ENCODE measurements at regions not wholly inside any gene's neighbourhood (a gene's known extent, or its start where the extent isn't known, plus 50 kb on each side); places are given as distances from the start of the nearest gene placed in this dataset.
"Not testable (repeated sequence)": the region's sequence is repeated elsewhere in the genome, so short reads cannot be mapped to it uniquely, and the experiment has no call there.

DNA sequence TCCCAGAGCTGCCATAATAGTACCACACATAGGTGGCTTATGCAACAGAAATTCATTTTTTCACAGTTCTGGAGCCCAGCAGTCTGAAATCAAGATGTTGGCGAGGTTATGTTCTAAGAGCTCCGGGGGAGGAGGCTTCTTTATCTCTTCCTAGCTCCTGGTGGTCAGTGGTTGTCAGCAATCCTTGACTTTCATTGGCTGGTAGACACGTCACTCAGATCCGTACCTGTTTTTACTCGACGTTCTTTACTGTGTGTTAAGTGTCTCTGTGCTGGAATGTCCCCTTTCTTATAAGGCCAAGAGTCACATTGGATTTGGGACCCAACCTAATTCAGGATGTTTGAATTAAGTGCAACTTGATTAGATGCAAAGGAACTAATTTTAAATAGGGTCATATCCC lies 218.5 kb upstream of the CNTN3 start:
- Mint-ChIP-seq H3K4me3 (no peak overlapping the region), H3K27ac (no peak overlapping the region), H3K4me1 (no peaks in the 10 kb centered on the region), H3K9me3 (no peaks in the 10 kb centered on the region), H3K27me3 (ENCODE audit: low read depth) (no peaks in the 10 kb centered on the region), H3K36me3 (no peaks in the 10 kb centered on the region)
- no peak for DNase-seq (ENCODE audit: low spot score in 2 of 2, unreplicated experiment in 2 of 2)
- TF ChIP-seq CTCF (IDR thresholded peaks at IDR 0.05; ENCODE audit: unreplicated experiment): no peak

DNA sequence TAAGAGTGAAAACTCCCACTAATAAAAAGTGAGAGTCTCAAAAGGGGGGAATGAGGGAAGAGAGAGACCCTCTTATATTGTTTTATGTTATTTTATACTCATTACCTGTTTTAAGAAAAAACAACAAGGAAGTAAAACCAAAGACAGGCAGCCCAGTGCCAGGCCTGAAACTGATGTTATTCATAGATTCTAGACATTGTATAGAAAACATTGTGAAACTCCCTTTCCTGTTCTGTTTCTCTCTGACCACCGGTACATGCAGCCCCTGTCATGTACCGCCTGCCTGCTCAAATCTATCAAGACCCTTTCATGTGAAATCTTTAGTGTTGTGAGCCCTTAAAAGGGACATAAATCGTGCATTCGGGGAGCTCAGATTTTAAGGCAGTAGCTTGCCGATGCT lies 216.4 kb upstream of the CNTN3 start:
- H3K4me3 Mint-ChIP-seq; H3K9me3 Mint-ChIP-seq; H3K4me1 Mint-ChIP-seq; H3K27ac Mint-ChIP-seq; DNase-seq (ENCODE audit: low spot score in 2 of 2, unreplicated experiment in 2 of 2); H3K36me3 Mint-ChIP-seq; H3K27me3 Mint-ChIP-seq (ENCODE audit: low read depth): not testable (repeated sequence)

DNA sequence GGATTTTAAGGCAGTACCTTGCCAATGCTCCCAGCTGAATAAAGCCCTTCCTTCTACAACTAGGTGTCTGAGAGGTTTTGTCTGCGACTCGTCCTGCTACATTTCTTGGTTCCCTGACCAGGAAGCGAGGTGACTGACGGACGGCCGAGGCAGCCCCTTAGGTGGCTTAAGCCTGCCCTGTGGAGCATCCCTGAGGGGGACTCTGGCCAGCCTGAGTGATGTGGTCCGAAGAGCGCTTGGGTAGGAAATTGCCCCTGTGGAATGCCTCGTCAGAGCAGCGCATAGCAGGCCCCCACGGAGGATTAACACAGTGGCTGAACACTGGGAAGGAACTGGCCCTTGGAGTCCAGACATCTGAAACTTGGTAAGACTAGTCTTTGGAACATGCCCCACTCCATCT lies 210.9 kb upstream of the CNTN3 start:
- H3K9me3 Mint-ChIP-seq: peaks cover 14% of the 10 kb centered on the region
- not testable (repeated sequence) for H3K27ac Mint-ChIP-seq; DNase-seq (ENCODE audit: low spot score in 2 of 2, unreplicated experiment in 2 of 2); H3K36me3 Mint-ChIP-seq; H3K4me1 Mint-ChIP-seq; H3K27me3 Mint-ChIP-seq (ENCODE audit: low read depth); H3K4me3 Mint-ChIP-seq

- Mint-ChIP-seq H3K4me3 (no peak overlapping the region), H3K27me3 (ENCODE audit: low read depth) (no peaks in the 10 kb centered on the region), H3K9me3 (peaks cover 22% of the 10 kb centered on the region), H3K27ac (no peak overlapping the region), H3K36me3 (no peaks in the 10 kb centered on the region), H3K4me1 (no peaks in the 10 kb centered on the region)
- no peak for TF ChIP-seq CTCF (IDR thresholded peaks at IDR 0.05; ENCODE audit: unreplicated experiment)
- no peak for DNase-seq (ENCODE audit: low spot score in 2 of 2, unreplicated experiment in 2 of 2)
These were observed 209.9 kb upstream of the CNTN3 start for GRCh38 chr3:74824366-74824765.

GRCh38 chr3:74814181-74814580 lies 199.7 kb upstream of the CNTN3 start:
- DNase-seq (ENCODE audit: low spot score in 2 of 2, unreplicated experiment in 2 of 2): no peak
- Mint-ChIP-seq H3K36me3 (no peaks in the 10 kb centered on the region), H3K27me3 (ENCODE audit: low read depth) (peaks cover 16% of the 10 kb centered on the region), H3K4me1 (no peaks in the 10 kb centered on the region), H3K27ac (no peak overlapping the region), H3K9me3 (peaks cover 7% of the 10 kb centered on the region), H3K4me3 (no peak overlapping the region)
- no peak for TF ChIP-seq CTCF (IDR thresholded peaks at IDR 0.05; ENCODE audit: unreplicated experiment)

GRCh38 chr3:74812756-74813155 lies 198.3 kb upstream of the CNTN3 start:
- no peak overlapping the region for H3K27ac Mint-ChIP-seq

More at GRCh38 chr3:74812756-74813155, 198.3 kb upstream of the CNTN3 start:
- no peak for DNase-seq (ENCODE audit: low spot score in 2 of 2, unreplicated experiment in 2 of 2)
- Mint-ChIP-seq H3K9me3 (peaks cover 7% of the 10 kb centered on the region), H3K4me1 (no peaks in the 10 kb centered on the region), H3K36me3 (no peaks in the 10 kb centered on the region), H3K4me3 (no peak overlapping the region), H3K27me3 (ENCODE audit: low read depth) (peaks cover 16% of the 10 kb centered on the region)
- no peak for TF ChIP-seq CTCF (IDR thresholded peaks at IDR 0.05; ENCODE audit: unreplicated experiment)

Data from mesothelial cell of epicardium (in vitro differentiated cells).